GM13977 (cell line): ENCODE measurements at regions not wholly inside any gene's neighbourhood (a gene's known extent, or its start where the extent isn't known, plus 50 kb on each side); places are given as distances from the start of the nearest gene placed in this dataset.

ENCODE experiments used
- DNase-seq: peaks from one replicate; pipeline ENCODE4 v3.0.0; 2012; ENCODE audit warnings: low spot score
- in situ Hi-C: fragments of 300-500 bp; cut with MboI; formaldehyde crosslinking; loops from one replicate; pipeline ENCODE4 v1.12.0; 2022; ENCODE audit warnings: low sequenced_read_pairs, low pct_unique_long_range_greater_than_20kb, mixed read lengths, inconsistent platforms; ENCODE audit not compliant: unreplicated experiment
- TF ChIP-seq, protein P1 (sequence below): IDR thresholded peaks from 2 replicates; pipeline ENCODE4 v1.5.1; 2012; ENCODE audit warnings: mild to moderate bottlenecking, control low read depth; ENCODE audit not compliant: insufficient read depth; ENCODE audit errors: extremely low read depth, missing control alignments

DNA sequence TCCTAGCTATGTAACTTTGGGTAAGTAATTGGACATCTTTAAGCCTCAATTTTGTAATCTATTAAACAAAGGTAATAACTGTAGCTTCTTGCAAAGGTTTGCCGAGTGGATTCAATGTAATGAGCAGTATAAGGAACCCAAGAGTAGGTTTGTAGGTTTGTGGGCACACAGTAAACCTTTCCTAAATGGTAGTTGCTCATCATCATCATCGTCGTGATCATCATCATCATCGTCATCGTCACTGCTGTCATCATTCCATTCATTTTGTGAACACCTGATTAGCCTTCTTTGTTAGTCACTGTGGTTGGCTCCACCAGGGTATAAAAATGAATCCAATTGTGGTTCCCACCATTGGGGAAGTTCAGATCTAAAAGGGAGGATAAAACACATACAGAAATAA is 223.1 kb upstream of the KIRREL3 start:
- TF ChIP-seq, protein P1, sequence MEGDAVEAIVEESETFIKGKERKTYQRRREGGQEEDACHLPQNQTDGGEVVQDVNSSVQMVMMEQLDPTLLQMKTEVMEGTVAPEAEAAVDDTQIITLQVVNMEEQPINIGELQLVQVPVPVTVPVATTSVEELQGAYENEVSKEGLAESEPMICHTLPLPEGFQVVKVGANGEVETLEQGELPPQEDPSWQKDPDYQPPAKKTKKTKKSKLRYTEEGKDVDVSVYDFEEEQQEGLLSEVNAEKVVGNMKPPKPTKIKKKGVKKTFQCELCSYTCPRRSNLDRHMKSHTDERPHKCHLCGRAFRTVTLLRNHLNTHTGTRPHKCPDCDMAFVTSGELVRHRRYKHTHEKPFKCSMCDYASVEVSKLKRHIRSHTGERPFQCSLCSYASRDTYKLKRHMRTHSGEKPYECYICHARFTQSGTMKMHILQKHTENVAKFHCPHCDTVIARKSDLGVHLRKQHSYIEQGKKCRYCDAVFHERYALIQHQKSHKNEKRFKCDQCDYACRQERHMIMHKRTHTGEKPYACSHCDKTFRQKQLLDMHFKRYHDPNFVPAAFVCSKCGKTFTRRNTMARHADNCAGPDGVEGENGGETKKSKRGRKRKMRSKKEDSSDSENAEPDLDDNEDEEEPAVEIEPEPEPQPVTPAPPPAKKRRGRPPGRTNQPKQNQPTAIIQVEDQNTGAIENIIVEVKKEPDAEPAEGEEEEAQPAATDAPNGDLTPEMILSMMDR = no peak
- in situ Hi-C loops = no loop called here
- no peak for DNase-seq

DNA sequence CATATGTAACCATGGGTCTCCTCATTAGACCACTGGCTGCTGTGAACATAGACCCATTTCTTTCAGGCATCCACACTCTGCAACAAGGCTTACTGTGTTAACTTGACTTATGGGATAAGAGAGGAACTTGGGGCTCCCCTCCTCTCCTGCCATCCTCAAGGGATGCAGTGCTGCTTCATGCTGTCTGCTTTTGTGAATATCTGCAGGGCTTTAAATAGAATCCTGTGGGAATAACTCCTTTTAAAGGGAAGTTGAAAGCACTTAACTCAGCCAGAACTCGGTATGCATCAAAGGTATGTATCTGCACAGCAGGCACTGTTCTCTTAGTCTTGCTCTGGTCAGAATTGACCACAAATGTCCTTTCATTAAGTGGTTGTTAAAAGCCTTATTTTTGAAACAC is 222.5 kb upstream of the KIRREL3 start:
- no peak for DNase-seq
- TF ChIP-seq, protein P1 = no peak
- in situ Hi-C loops = no loop called here

DNA sequence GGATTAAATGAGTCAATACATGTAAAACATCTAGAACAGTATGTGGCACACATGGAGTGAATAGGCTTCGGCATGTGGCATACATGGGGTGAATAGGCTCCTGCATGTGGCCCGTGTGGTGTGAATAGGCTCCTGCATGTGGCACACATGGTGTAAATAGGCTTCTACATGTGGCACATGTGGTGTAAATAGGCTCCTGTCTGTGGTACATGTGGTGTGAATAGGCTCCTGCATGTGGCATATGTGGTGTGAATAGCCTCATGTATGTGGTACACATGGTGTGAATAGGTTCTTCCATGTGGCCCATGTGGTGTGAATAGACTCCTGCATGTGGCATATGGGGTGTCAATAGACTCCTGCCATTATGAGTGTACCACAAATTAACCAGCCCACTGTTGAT is 219.1 kb upstream of the KIRREL3 start:
- TF ChIP-seq, protein P1 = no peak
- no peak for DNase-seq

GRCh38 chr11:127218275-127218608 is 217.7 kb upstream of the KIRREL3 start:
- in situ Hi-C loops = no loop called here
- TF ChIP-seq, protein P1 = no peak
- no peak for DNase-seq

More for the DNA sequence above, 219.1 kb upstream of the KIRREL3 start:
- in situ Hi-C loops = no loop called here

- in situ Hi-C loops = no loop called here
- TF ChIP-seq, protein P1 = no peak
- DNase-seq = no peak
Measured at GRCh38 chr11:127217452-127218274, 217.1 kb upstream of the KIRREL3 start.

DNA sequence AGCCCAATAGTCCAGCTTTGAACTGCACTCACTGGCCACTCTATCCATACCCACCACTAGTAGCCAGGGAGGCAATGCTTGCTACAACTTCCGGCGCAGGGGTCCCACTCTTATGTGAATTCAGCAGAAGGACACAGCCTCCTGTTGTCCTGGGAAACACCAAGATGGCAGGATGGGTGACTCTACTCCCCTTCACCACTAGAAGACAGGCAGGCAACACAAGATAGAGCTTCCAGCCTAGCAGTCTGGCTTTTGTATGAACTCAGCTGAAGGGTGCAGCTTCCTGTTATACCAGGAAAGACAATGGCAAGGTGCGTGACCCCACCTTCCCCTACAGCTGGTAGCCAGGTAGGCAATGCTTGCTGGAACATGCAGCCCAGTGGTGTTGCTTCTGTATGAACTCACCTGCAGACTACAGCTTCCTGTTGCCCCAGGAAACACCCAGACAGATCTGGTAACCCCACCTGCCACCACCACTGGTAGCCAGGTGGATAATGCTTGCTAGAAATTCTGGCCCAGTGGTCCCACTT is 205.2 kb upstream of the KIRREL3 start:
- in situ Hi-C loops = no loop called here
- TF ChIP-seq, protein P1 = no peak
- DNase-seq = no peak

GRCh38 chr11:127203490-127203889 is 202.9 kb upstream of the KIRREL3 start:
- DNase-seq = no peak
- in situ Hi-C loops = no loop called here
- TF ChIP-seq, protein P1 = no peak
